ENCODE measurements at regions not wholly inside any gene's neighbourhood (a gene's known extent, or its start where the extent isn't known, plus 50 kb on each side); places are given as distances from the start of the nearest gene placed in this dataset.

DNA sequence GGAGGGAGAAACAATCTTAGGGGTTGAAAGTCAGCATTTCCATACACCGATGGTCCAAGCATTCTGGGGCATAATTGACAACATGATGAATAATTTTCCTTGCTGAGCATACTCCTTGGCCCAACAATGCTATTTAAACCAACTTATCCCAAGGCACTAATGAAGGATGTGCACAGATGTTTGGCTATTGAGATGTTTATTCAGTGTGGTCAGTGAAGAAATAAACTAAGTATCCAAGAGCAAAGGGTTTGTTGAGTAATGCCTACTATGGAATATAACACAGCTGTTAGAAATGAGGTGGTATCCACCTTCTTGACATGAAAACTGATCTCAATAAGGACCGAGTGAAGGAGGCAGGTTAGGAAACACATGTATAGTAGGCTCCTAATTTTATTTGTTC, 53.9 kb upstream of the RAB6D start:
- TF ChIP-seq EZH2phosphoT487 (IDR thresholded peaks at IDR 0.05; ENCODE audit: borderline replicate concordance, low read length) = no peak
- TF ChIP-seq, protein P1, sequence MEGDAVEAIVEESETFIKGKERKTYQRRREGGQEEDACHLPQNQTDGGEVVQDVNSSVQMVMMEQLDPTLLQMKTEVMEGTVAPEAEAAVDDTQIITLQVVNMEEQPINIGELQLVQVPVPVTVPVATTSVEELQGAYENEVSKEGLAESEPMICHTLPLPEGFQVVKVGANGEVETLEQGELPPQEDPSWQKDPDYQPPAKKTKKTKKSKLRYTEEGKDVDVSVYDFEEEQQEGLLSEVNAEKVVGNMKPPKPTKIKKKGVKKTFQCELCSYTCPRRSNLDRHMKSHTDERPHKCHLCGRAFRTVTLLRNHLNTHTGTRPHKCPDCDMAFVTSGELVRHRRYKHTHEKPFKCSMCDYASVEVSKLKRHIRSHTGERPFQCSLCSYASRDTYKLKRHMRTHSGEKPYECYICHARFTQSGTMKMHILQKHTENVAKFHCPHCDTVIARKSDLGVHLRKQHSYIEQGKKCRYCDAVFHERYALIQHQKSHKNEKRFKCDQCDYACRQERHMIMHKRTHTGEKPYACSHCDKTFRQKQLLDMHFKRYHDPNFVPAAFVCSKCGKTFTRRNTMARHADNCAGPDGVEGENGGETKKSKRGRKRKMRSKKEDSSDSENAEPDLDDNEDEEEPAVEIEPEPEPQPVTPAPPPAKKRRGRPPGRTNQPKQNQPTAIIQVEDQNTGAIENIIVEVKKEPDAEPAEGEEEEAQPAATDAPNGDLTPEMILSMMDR (conservative IDR thresholded peaks at IDR 0.05; ENCODE audit: low read depth, low read length) = no peak
